HG02588 (cell line): ENCODE measurements at regions not wholly inside any gene's neighbourhood (a gene's known extent, or its start where the extent isn't known, plus 50 kb on each side); places are given as distances from the start of the nearest gene placed in this dataset.

Source experiments
- ATAC-seq: cut with Tn5 transposase; IDR thresholded peaks from one replicate; pipeline ENCODE4 v1.9.1; 2021; ENCODE audit warnings: mild to moderate bottlenecking, moderate library complexity; ENCODE audit not compliant: unreplicated experiment

DNA sequence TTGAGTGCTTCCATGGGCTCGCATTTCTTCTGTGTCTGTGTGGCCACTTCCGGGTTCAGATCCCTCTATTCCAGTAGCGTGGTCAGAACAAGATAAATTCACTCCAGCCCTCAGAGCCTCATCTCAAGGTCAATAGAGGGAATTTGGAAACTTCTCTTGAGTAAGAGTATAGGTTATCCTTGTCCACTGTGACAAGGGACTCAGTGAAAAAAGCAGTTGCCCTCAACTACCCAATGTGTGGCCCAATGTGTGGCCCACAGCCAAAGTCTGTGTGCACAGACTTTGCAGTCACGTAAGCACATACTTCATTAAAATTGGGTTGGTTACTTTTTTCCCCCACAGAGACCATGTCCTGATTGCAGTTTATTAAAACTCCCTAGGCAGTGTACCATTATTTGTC is 305.6 kb upstream of the SEMA6D start:
- ATAC-seq = no peak

DNA sequence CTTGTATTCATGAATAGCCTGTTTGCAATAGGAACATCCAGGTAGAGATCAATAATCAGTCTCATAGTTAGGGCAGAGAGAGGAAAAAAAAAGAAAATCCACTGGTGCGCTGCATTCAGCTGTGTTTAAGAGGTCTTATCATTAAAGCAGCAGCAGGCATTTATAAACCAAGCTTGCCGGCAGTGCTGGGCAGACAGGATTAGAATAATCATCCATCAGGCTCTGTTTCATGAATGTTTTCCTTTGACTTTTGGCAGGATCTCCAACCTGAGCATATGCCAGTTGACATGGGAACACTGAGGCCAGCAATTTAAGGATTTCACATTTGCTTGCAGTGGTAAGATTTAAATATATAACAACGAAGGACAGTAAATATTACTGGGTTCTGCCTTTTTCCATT is 305.2 kb upstream of the SEMA6D start:
- ATAC-seq = no peak

- no peak for ATAC-seq
These were observed 304.5 kb upstream of the SEMA6D start for GRCh38 chr15:47412802-47413201.

GRCh38 chr15:47414207-47414606 is 303.1 kb upstream of the SEMA6D start:
- ATAC-seq = no peak

DNA sequence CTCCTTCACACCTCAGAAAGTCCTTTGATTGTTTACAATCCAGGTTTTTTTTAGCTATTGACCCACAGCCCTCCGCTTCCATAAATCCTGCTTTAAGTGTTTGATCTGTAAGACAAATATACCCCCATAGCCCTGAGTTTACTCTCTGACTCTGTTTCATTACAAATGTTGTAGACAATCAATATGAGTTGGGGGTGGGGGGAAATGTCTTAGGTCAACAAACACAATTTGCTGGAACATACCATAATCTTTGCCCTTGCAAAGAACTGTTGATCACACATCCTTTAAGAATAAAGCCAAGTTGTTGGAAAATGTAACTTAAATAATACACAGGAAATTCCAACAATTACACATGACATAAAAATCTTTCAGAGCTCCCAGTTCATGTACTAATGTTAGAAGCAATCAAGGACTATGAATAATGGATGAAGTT is 301.8 kb upstream of the SEMA6D start:
- no peak for ATAC-seq

DNA sequence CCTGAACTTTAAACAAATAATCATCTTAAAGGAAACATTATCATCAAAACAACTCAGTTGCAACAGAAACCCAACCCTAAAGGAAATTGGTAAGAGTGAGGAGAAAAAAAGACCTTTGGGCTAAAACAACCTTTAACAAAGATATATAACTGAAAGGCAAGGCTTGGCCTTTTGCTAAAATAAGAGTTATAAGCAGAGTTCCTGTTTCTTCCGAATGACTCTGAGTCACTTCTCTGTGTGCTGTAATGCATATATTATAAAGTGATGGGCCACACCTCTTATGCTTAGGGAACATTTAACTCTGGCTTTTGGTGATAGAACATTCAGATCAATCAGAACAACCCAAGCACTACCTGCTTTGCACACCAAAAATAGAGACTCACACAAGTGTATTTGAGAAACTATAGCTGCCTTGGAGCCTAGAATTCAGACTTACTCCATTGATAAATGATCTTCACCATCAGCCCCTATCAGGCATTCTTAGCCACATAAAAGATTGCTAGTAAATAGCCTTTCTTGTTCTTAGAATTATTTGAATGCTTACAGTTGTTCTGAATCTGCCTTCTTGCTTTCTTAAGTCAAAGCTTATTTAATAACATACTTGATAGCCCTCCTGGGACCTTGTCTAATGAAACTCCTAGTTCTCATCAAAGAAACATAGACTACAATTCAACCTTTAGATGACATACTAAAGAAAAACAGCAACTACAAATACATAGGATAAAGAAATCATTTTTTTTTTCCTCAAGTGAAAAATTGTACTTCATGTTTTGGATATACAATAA is 294.2 kb upstream of the SEMA6D start:
- ATAC-seq = no peak

GRCh38 chr15:47427463-47427862 is 289.8 kb upstream of the SEMA6D start:
- ATAC-seq = no peak

DNA sequence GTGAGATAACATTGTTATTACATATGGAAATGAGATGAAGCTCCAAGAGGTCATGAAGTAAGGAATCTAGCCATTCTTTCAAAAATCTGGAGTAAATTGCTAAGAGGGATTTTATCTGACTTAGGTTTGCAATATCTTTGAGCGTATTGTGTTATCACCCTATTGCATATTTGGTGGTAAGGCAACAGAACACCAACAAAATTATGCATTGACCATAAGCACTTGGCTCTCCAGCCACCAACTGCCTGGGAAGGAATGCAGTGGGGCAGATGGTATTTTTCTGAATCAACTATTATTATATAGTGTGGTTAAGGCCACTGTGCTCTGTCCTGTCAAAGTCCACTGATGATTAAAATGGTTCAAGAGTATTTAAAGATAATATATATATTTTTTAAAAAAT is 287.9 kb upstream of the SEMA6D start:
- no peak for ATAC-seq

GRCh38 chr15:47431501-47431900 is 285.8 kb upstream of the SEMA6D start:
- ATAC-seq = no peak

DNA sequence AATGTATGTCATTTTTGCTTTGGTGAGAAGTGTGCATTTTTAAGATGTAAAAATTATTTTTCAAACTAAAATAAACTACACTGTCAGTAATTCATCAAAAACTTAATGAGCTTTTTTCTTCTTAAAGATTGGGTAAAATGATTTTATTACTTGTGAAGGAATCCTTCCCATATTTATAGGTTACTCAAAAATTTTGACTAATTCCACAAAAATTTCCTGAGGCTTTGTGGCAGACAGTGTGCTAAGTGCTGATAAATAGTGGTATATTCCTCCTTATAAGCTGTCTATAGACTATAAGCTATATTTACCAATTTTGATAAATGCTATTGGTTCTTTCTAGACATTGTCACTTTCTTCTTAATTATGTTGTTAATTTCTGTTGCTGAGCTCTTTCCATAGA is 284.5 kb upstream of the SEMA6D start:
- no peak for ATAC-seq

GRCh38 chr15:47434596-47434995 is 282.7 kb upstream of the SEMA6D start:
- ATAC-seq = no peak

GRCh38 chr15:47437491-47437890 is 279.8 kb upstream of the SEMA6D start:
- ATAC-seq = no peak

DNA sequence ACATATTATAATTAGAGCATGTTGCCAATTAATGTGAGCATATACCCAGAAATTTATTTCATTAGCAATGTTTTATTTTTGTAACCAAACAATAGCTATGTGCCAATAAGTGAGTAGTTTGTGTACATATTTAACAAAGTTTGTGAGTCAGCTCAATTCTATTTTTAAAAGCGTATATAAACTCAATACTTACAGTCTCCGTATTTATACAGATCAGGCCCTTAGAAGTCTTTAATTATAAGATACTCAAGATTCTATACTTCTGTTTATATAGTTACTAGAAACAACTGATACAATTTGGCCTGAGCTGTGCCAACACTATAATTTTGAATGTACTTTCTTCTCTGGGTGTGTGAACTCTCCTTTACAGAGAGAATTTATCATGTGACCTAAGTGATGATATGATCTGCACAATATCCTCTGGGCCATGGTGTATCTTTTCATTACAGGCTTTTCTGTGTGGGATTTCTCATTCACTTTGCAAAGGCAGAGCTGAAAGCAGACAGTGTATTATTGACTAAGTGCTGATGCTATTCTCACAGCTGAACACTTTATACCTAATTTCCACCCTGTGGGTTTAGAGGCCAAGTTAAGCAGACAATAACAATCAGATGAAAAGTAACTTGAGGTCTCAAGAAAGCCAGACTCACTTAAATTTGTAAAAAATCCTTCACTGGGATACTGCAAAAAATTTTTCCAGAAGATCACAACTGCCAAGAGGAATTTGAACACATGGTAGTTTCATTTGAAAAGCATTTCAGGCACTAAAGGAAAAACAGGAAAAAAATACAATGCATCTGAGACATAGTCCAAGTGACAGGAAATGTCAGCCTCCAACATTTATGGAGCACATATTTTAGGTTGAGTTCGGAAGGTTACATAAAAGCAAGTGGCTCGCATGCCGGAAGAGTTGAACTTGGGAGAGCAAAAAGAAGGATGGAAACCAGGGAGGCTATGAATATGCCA is 277.9 kb upstream of the SEMA6D start:
- no peak for ATAC-seq

DNA sequence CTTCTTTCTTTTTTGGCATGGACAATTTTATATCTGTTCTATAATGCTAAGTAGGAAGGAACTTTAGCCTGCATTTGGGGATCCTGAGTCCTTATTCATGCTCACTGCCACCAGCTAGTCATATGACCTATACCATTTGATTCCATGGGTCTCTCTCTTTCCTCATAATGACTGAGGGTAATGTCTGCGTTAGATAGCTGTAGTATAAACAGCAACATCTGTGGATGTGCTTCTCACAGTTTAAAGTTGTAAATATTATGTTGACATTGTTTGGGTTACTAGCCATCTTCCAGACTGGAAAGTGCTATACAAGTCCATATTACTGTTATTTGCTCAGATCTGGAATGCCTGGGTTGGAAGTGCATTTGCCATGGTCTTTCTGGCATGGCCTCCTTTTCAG is 274.9 kb upstream of the SEMA6D start:
- no peak for ATAC-seq

DNA sequence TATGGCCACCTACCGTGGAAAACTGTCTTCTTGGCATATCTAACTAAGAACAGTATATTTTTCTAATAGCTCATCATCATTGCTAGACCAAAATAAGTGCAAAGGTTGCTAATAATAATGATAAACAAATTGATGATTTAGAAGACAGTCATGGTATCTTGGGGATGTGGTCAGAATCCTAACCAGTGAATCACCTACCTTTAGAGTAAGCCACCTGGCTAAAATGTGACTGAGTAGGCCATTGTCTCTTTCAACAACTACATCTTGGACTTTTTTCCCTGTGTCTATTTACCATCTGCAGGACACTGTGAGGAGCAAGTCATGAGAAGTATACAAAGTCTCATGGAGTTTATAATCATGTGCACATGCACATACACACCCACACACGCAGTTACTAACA is 273.5 kb upstream of the SEMA6D start:
- no peak for ATAC-seq

DNA sequence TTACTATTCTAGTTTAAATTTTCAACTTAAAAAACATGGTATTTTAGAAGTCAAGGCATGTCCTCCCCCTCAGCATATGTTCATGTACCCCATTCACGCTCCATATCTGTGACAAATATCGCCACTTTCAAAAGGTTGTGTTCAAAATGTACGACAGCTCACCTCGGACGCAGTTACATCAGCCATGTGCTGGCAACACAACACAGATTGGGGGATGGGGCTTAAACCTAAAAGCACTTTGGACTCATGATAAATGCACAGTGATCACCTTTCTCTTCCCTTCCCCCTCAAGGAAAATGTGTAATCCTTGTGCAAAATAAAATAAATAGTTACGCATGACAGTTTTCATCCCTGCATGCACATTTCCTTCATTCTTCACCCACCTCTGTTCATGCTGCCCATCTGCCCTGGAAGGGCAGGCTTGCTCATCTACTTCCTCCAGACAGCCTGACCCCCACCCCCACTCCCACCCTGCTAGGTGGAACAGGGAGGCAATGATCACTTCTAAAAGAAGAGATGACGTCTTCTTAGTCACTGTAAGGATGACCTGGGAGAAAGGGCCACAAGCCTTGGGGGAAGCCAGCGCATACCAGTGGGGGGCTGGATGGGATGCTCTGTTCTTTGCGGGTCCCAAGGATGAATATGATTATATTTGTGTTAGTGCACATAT is 271.4 kb upstream of the SEMA6D start:
- no peak for ATAC-seq

- ATAC-seq = no peak
These were observed 256.3 kb upstream of the SEMA6D start for GRCh38 chr15:47460795-47461573.

- ATAC-seq = no peak
These were observed 255.6 kb upstream of the SEMA6D start for GRCh38 chr15:47461652-47462141.

DNA sequence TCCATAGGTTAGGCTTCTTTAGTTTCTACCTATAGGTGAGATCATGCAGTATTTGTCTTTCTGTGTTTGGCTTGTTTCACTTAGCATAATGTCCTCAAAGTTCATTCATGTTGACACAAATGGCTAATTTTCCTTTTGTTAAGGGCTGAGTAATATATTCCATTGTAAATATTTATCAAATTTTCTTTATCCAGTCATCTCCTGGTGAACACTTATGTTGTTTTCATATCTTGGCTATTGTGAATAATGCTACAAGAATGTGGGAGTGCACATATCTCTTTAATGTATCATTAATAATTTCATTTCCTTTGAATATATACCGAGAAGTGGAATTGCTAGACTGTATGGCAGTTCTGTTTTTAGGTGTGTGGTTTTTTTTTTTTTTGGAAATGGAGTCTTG is 250.9 kb upstream of the SEMA6D start:
- no peak for ATAC-seq

DNA sequence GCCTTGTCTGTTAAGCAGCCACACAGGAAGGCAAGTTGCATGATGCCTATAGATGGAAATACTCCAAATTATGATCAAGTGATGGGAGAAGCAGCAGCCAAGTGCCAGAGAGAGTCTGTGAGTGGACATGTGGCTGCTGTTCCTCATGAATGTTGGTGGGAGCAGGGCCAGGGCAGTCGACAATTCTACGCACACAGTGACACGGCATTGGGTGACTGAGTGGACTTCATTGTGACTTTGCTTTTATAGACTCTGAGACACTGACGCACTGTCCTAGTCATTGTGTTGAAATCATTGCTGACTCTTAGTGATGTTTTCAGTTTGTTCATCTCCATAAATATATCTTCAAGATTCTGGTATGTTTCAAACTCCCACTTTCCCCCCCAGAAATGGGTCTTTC is 246.3 kb upstream of the SEMA6D start:
- no peak for ATAC-seq
